IMR-90 (cell line): ENCODE measurements at regions not wholly inside any gene's neighbourhood (a gene's known extent, or its start where the extent isn't known, plus 50 kb on each side); places are given as distances from the start of the nearest gene placed in this dataset.

Experiments
- ATAC-seq: fragments of 200-7000 bp; cut with Tn5 transposase; 2 replicates; pipeline ENCODE4 v1.9.1; 2020; ENCODE audit warnings: low read depth, mild to moderate bottlenecking, moderate library complexity
- BruUV-seq: library from RNA; stranded (reverse); fragments of 400-500 nt; replicated peaks from 2 replicates; lab custom pipeline; 2021; lab: Mats Ljungman, UMichigan
- CTCF ChIA-PET: fragments of 300-600 bp; formaldehyde crosslinking; extraction: SDS; loops from one replicate; lab custom pipeline; 2021; ENCODE audit warnings: antibody characterized with exemption; lab: Yijun Ruan, JAX
- POLR2A ChIA-PET: fragments of 300-600 bp; sonication (Branson Sonifier 250); formaldehyde crosslinking; loops from one replicate; lab custom pipeline; 2022; ENCODE audit warnings: antibody characterized with exemption; ENCODE audit not compliant: unreplicated experiment; lab: Charles Lee
- DNase-seq: peaks from one replicate; pipeline ENCODE4 v3.0.0; 2013
- H2AFZ ChIP-seq: replicated peaks from 2 replicates; pipeline ENCODE3; 2013; ENCODE audit warnings: low read length, mild to moderate bottlenecking; ENCODE audit not compliant: poor library complexity
- H2AK5ac ChIP-seq: 2 replicates; pipeline ENCODE4 v1.6.1; 2013; ENCODE audit warnings: low read depth, low read length, inconsistent platforms
- H2AK9ac ChIP-seq: replicated peaks from 2 replicates; pipeline ENCODE3; 2013; ENCODE audit warnings: mild to moderate bottlenecking, low read depth, low read length, moderate library complexity; ENCODE audit not compliant: poor library complexity
- H2BK120ac ChIP-seq: 2 replicates; pipeline ENCODE4 v1.6.1; 2013; ENCODE audit warnings: low read depth, low read length, inconsistent platforms
- H2BK15ac ChIP-seq: 3 replicates; pipeline ENCODE4 v1.6.1; 2013; ENCODE audit warnings: low read depth, low read length, inconsistent platforms
- H2BK20ac ChIP-seq: 2 replicates; pipeline ENCODE4 v1.6.1; 2013; ENCODE audit warnings: low read depth, mild to moderate bottlenecking, inconsistent platforms, low read length, moderate library complexity
- H2BK5ac ChIP-seq: 2 replicates; pipeline ENCODE4 v1.6.1; 2013; ENCODE audit warnings: mild to moderate bottlenecking, low read depth, low read length, inconsistent platforms; ENCODE audit not compliant: poor library complexity, severe bottlenecking
- H3K14ac ChIP-seq: replicated peaks from 2 replicates; pipeline ENCODE4 v1.6.1; 2013; ENCODE audit warnings: low read depth, low read length, inconsistent platforms
- H3K18ac ChIP-seq: 2 replicates; pipeline ENCODE4 v1.6.1; 2013; ENCODE audit warnings: low read depth, low read length, control low read depth
- H3K23ac ChIP-seq: 2 replicates; pipeline ENCODE4 v1.6.1; 2013; ENCODE audit warnings: low read depth, low read length, inconsistent platforms
- H3K27ac ChIP-seq: 2 replicates; pipeline ENCODE4 v1.5.1; 2013; ENCODE audit warnings: mild to moderate bottlenecking, control low read depth, low read length; ENCODE audit not compliant: insufficient read depth
- H3K27me3 ChIP-seq: 2 replicates; pipeline ENCODE4 v1.6.1; 2013; ENCODE audit warnings: low read length; ENCODE audit not compliant: control insufficient read depth, insufficient read depth
- H3K36me3 ChIP-seq: 2 replicates; pipeline ENCODE4 v1.6.1; 2013; ENCODE audit warnings: low read length, mixed read lengths; ENCODE audit not compliant: control insufficient read depth, insufficient read depth
- H3K4ac ChIP-seq: 2 replicates; pipeline ENCODE4 v1.6.1; 2013; ENCODE audit warnings: low read depth, low read length, inconsistent platforms
- H3K4me1 ChIP-seq: 2 replicates; pipeline ENCODE4 v1.6.1; 2013; ENCODE audit warnings: low read length, mixed read lengths; ENCODE audit not compliant: control insufficient read depth, insufficient read depth
- H3K4me2 ChIP-seq: 2 replicates; pipeline ENCODE4 v1.6.1; 2013; ENCODE audit warnings: low read depth, mild to moderate bottlenecking, control low read depth, low read length, moderate library complexity
- H3K4me3 ChIP-seq: 2 replicates; pipeline ENCODE4 v1.5.1; 2013; ENCODE audit warnings: low read depth, mild to moderate bottlenecking, control low read depth, low read length, moderate library complexity; ENCODE audit not compliant: insufficient read depth
- H3K56ac ChIP-seq: 2 replicates; pipeline ENCODE4 v1.6.1; 2013; ENCODE audit warnings: low read length, inconsistent platforms; ENCODE audit not compliant: insufficient read depth; ENCODE audit errors: extremely low read depth
- H3K79me1 ChIP-seq, 2 experiments: 2 replicates each; pipeline ENCODE4 v1.6.1; 2013; ENCODE audit warnings: low read length in 2 of 2, inconsistent platforms in 1 of 2, low read depth in 1 of 2
- H3K9ac ChIP-seq: 2 replicates; pipeline ENCODE4 v1.6.1; 2013; ENCODE audit warnings: low read depth, low read length, control low read depth
- H3K9me1 ChIP-seq: 2 replicates; pipeline ENCODE4 v1.6.1; 2013; ENCODE audit warnings: low read length, inconsistent platforms; ENCODE audit not compliant: insufficient read depth
- H3K9me3 ChIP-seq: 2 replicates; pipeline ENCODE4 v1.6.1; 2013; ENCODE audit warnings: low read length; ENCODE audit not compliant: control insufficient read depth, insufficient read depth
- H4K20me1 ChIP-seq: 2 replicates; pipeline ENCODE4 v1.6.1; 2013; ENCODE audit warnings: low read length, inconsistent platforms; ENCODE audit not compliant: insufficient read depth
- H4K5ac ChIP-seq: 2 replicates; pipeline ENCODE4 v1.6.1; 2013; ENCODE audit warnings: mild to moderate bottlenecking, low read depth, low read length, control low read depth
- H4K8ac ChIP-seq, 2 experiments: 2 replicates each; pipeline ENCODE4 v1.6.1; 2013; ENCODE audit warnings: low read depth in 2 of 2, low read length in 2 of 2, control low read depth in 1 of 2, inconsistent platforms in 1 of 2
- H4K91ac ChIP-seq: 2 replicates; pipeline ENCODE4 v1.6.1; 2013; ENCODE audit warnings: low read depth, low read length, inconsistent platforms; ENCODE audit not compliant: insufficient read depth
- CEBPB ChIP-seq: IDR thresholded peaks from 2 replicates; pipeline ENCODE4 v1.6.1; 2012; ENCODE audit warnings: low read depth, low read length, improper control_type of control experiment
- CTCF ChIP-seq: conservative IDR thresholded peaks from 2 replicates; pipeline ENCODE4 v1.5.1; 2012; ENCODE audit warnings: mild to moderate bottlenecking, low read depth, low read length, improper control_type of control experiment
- MXI1 ChIP-seq: IDR thresholded peaks from 2 replicates; pipeline ENCODE4 v1.6.1; 2012; ENCODE audit warnings: low read depth, mild to moderate bottlenecking, low read length, moderate library complexity, borderline replicate concordance
- RAD21 ChIP-seq: IDR thresholded peaks from 2 replicates; pipeline ENCODE4 v1.6.1; 2012; ENCODE audit warnings: low read length, improper control_type of control experiment
- USF2 ChIP-seq: fragments of 150-350 bp; IDR thresholded peaks from 2 replicates; pipeline ENCODE4 v1.6.1; 2017; ENCODE audit warnings: mild to moderate bottlenecking, antibody characterized with exemption, low read length, low read depth
- WGBS, 2 experiments: methylation state at CpG; one replicate each; pipeline versions ENCODE4 v1.1.5 to v1.1.7; 2013; ENCODE audit warnings: missing lambda C conversion rate in 2 of 2; ENCODE audit not compliant: insufficient read length in 1 of 2; ENCODE audit errors: extremely low coverage in 2 of 2; 5-methylcytosine and 5-hydroxymethylcytosine counted together
- dilution Hi-C: fragments of 300-500 bp; cut with HindIII; formaldehyde crosslinking; loops from one replicate; pipeline ENCODE4 v1.14.3; 2018; ENCODE audit warnings: low sequenced_read_pairs; ENCODE audit not compliant: unreplicated experiment
- in situ Hi-C: fragments of 300-500 bp; cut with MboI; formaldehyde crosslinking; loops from 3 replicates; pipeline ENCODE4 v1.14.3; 2019; ENCODE audit warnings: low sequenced_read_pairs, inconsistent platforms, mixed read lengths
- intact Hi-C: fragments of 100-400 bp; cut with micrococcal nuclease; formaldehyde crosslinking; loops from 2 replicates; pipeline ENCODE4 v1.10.0; 2022

GRCh38 chr12:87015352-87015751, 759.2 kb upstream of the MGAT4C start:
- no TSS peak for BruUV-seq

More at GRCh38 chr12:87015352-87015751, 759.2 kb upstream of the MGAT4C start:
- DNase-seq (no peak), ATAC-seq (no peak)
- intact Hi-C loops (no loop called here), dilution Hi-C loops (no loop called here), in situ Hi-C loops (no loop called here)
- ChIA-PET CTCF (no interaction called here), POLR2A (no interaction called here)
- Histone ChIP-seq H2AK9ac (no peak overlapping the region), H2AK5ac (no peak overlapping the region), H3K27me3 (no peaks in the 10 kb centered on the region), H4K5ac (no peak overlapping the region), H3K4me2 (no peak overlapping the region), H2BK20ac (no peak overlapping the region), H3K23ac (no peak overlapping the region), H2BK15ac (no peak overlapping the region), H3K14ac (no peak overlapping the region), H4K8ac (no peak overlapping the region), H3K9me3 (no peaks in the 10 kb centered on the region; the same call in 1 of the 2 replicates), H3K4me3 (no peak overlapping the region), H3K9ac (no peak overlapping the region), H3K4ac (no peak overlapping the region), H2AFZ (no peak overlapping the region), H2BK5ac (no peak overlapping the region), H3K18ac (no peak overlapping the region), H3K4me1 (no peaks in the 10 kb centered on the region), H4K20me1 (no peaks in the 10 kb centered on the region), H2BK120ac (no peak overlapping the region), H3K27ac (no peak overlapping the region), H3K56ac (no peak overlapping the region), H3K36me3 (no peaks in the 10 kb centered on the region), H3K9me1 (no peaks in the 10 kb centered on the region), H4K91ac (no peak overlapping the region), H3K79me1 (no peaks in the 10 kb centered on the region)
- TF ChIP-seq USF2 = no peak
- no peak for TF ChIP-seq CTCF
- TF ChIP-seq RAD21 = no peak
- no peak for TF ChIP-seq MXI1
- no peak for TF ChIP-seq CEBPB
- WGBS, 2 experiments = no CpG with 5 or more reads among the region's 3 CpGs
